A549 (cell line): ENCODE measurements at regions not wholly inside any gene's neighbourhood (a gene's known extent, or its start where the extent isn't known, plus 50 kb on each side); places are given as distances from the start of the nearest gene placed in this dataset.

ENCODE experiments used
- ATAC-seq, 2 experiments: fragments of 200-7000 bp in 1 of 2; fragments of >200 bp in 1 of 2; cut with Nextera tagmentation in 1 of 2; cut with Tn5 transposase in 1 of 2; 3 replicates each; pipeline versions ENCODE4 v1.8.0 to v1.9.1; 2018 to 2020; ENCODE audit warnings: mild to moderate bottlenecking in 1 of 2, moderate library complexity in 1 of 2
- CTCF ChIA-PET: fragments of 300-600 bp; sonication (Branson Sonifier 250); formaldehyde crosslinking; extraction: SDS; loops from one replicate; lab custom pipeline; 2021; ENCODE audit warnings: antibody characterized with exemption, inconsistent platforms; lab: Yijun Ruan, JAX
- POLR2A ChIA-PET: fragments of 350-600 bp; formaldehyde crosslinking; extraction: SDS; loops from one replicate; lab custom pipeline; 2021; ENCODE audit warnings: antibody characterized with exemption, inconsistent platforms; lab: Yijun Ruan, JAX
- DNase-seq, 2 experiments: peaks; one replicate each; pipeline versions ENCODE4 v3.0.0 to v3.0.0-alpha.2; 2011 to 2016; ENCODE audit warnings: low read depth in 1 of 2, low spot score in 1 of 2
- FAIRE-seq: peaks from 2 replicates; lab custom pipeline; 2011; peaks lifted over from hg19 to GRCh38; lab: Jason Lieb, UNC
- H3K27ac ChIP-seq, 2 experiments: fragments of >200 bp; sonication (Bioruptor Twin); formaldehyde crosslinking; 3 replicates each; pipeline ENCODE4 v1.5.1; 2016 to 2017
- H3K4me1 ChIP-seq: fragments of >200 bp; sonication (Bioruptor Twin); formaldehyde crosslinking; 3 replicates; pipeline ENCODE4 v1.6.1; 2016
- H3K4me2 ChIP-seq: fragments of >200 bp; sonication (Bioruptor Twin); formaldehyde crosslinking; 3 replicates; pipeline ENCODE4 v1.6.1; 2016
- H3K4me3 ChIP-seq: fragments of >200 bp; sonication (Bioruptor Twin); formaldehyde crosslinking; 3 replicates; pipeline ENCODE4 v1.5.1; 2016
- H3K9me3 ChIP-seq: fragments of >200 bp; sonication (Bioruptor Twin); formaldehyde crosslinking; 3 replicates; pipeline ENCODE4 v1.6.1; 2016
- BHLHE40 ChIP-seq: IDR thresholded peaks from 2 replicates; pipeline ENCODE4 v1.6.1; 2012; ENCODE audit warnings: low read depth, low read length, inconsistent platforms
- CBX2 ChIP-seq: fragments of 200-600 bp; sonication (generic); IDR thresholded peaks from 2 replicates; pipeline ENCODE4 v1.6.1; 2016; ENCODE audit warnings: low read depth, mild to moderate bottlenecking, borderline replicate concordance
- CBX8 ChIP-seq: fragments of 200-600 bp; sonication (generic); IDR thresholded peaks from 2 replicates; pipeline ENCODE4 v1.6.1; 2016
- EP300 ChIP-seq, 2 experiments: fragments of >200 bp; sonication (Bioruptor Twin); formaldehyde crosslinking; IDR thresholded peaks; 2 replicates in 1 of 2; 3 replicates in 1 of 2; pipeline ENCODE4 v1.6.1; 2016 to 2017
- FOSL2 ChIP-seq, 2 experiments: fragments of 450-650 bp in 1 of 2; fragments of >200 bp in 1 of 2; sonication (Bioruptor Twin) in 1 of 2; formaldehyde crosslinking; IDR thresholded peaks; 2 replicates each; pipeline versions ENCODE4 v1.5.0 to v1.6.1; 2016 to 2020; ENCODE audit warnings: mild to moderate bottlenecking in 1 of 2, moderate library complexity in 1 of 2
- GATA3 ChIP-seq: IDR thresholded peaks from 2 replicates; pipeline ENCODE4 v1.6.1; 2012; ENCODE audit warnings: borderline replicate concordance
- HEYL ChIP-seq: fragments of 250-450 bp; sonication (Bioruptor Pico); IDR thresholded peaks from 2 replicates; pipeline ENCODE4 v1.8.0; 2021; ENCODE audit warnings: mild to moderate bottlenecking, moderate library complexity
- HOXB5 ChIP-seq: fragments of 250-450 bp; sonication (Bioruptor Pico); IDR thresholded peaks from 2 replicates; pipeline ENCODE4 v1.5.0; 2020; ENCODE audit warnings: mild to moderate bottlenecking, moderate library complexity
- NFE2L2 ChIP-seq: fragments of 150-350 bp; conservative IDR thresholded peaks from 2 replicates; pipeline ENCODE4 v1.6.1; 2014; ENCODE audit warnings: low read length
- NR3C1 ChIP-seq: fragments of >200 bp; sonication (Bioruptor Twin); formaldehyde crosslinking; IDR thresholded peaks from 3 replicates; pipeline ENCODE4 v1.6.1; 2017
- PBX3 ChIP-seq: IDR thresholded peaks from 2 replicates; pipeline ENCODE4 v1.6.1; 2012
- PHF8 ChIP-seq: fragments of 200-600 bp; sonication (generic); IDR thresholded peaks from 2 replicates; pipeline ENCODE4 v1.6.1; 2016; ENCODE audit warnings: low read depth, mild to moderate bottlenecking, antibody characterized with exemption, moderate library complexity, borderline replicate concordance
- POLR2A ChIP-seq: IDR thresholded peaks from 2 replicates; pipeline ENCODE4 v1.6.1; 2012; ENCODE audit warnings: mild to moderate bottlenecking, low read length
- RAD21 ChIP-seq, 2 experiments: fragments of >200 bp in 1 of 2; sonication (Bioruptor Twin) in 1 of 2; formaldehyde crosslinking in 1 of 2; IDR thresholded peaks in 1 of 2; conservative IDR thresholded peaks in 1 of 2; 2 replicates in 1 of 2; 3 replicates in 1 of 2; pipeline ENCODE4 v1.6.1; 2012 to 2018; ENCODE audit warnings: inconsistent platforms in 1 of 2
- TFCP2L1 ChIP-seq: fragments of 250-450 bp; sonication (Bioruptor Pico); IDR thresholded peaks from 2 replicates; pipeline ENCODE4 v1.5.0; 2021; ENCODE audit warnings: mild to moderate bottlenecking
- ZC3H11A ChIP-seq: fragments of 450-650 bp; IDR thresholded peaks from 2 replicates; pipeline ENCODE4 v1.6.1; 2014; ENCODE audit warnings: antibody characterized with exemption, mild to moderate bottlenecking
- ZFP36 ChIP-seq: fragments of 450-650 bp; IDR thresholded peaks from 2 replicates; pipeline ENCODE4 v1.6.1; 2014; ENCODE audit warnings: borderline replicate concordance; ENCODE audit not compliant: partially characterized antibody
- WGBS: methylation state at CpG from one replicate; pipeline ENCODE4 v1.1.6; 2017; ENCODE audit errors: missing lambda C conversion rate; 5-methylcytosine and 5-hydroxymethylcytosine counted together
- TF ChIP-seq, protein P1 (sequence below): fragments of 200-600 bp; sonication (generic); IDR thresholded peaks from 2 replicates; pipeline ENCODE4 v1.6.1; 2016; ENCODE audit warnings: antibody characterized with exemption, mild to moderate bottlenecking, moderate library complexity
- TF ChIP-seq, protein P2 (sequence below): fragments of 150-350 bp; IDR thresholded peaks from 2 replicates; pipeline ENCODE4 v1.6.1; 2014; ENCODE audit warnings: low read depth, mild to moderate bottlenecking, low read length
- TF ChIP-seq, protein P3 (sequence below): fragments of 250-450 bp; sonication (Bioruptor Pico); IDR thresholded peaks from 2 replicates; pipeline ENCODE4 v1.5.0; 2021; ENCODE audit warnings: mild to moderate bottlenecking, moderate library complexity, borderline replicate concordance
- TF ChIP-seq, protein P4 (sequence below): fragments of >200 bp; sonication (Bioruptor Twin); formaldehyde crosslinking; IDR thresholded peaks from 2 replicates; pipeline ENCODE4 v1.6.1; 2016

DNA sequence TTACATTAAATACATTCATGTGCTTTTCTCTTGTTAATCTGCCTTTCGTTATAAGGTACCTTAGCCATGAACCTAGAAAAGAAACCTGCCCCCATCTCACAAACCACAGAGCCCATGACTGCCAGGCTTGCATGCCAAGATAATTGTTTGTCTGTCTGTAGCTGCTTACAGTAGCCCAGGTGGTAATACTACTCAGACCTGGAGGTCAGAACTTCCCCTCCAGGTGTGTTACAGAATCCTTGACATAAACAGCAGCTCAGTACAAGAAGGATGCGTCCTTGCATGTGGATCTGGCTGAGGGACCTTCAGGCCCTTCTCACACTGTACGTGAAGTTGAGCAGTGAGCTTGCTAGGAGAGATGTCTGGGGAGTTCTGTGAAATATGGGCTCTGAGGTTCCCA lies 291.4 kb downstream of the CSNK1G3 start:
- 65% methylated on average over 3 of the region's 3 CpGs for WGBS

DNA sequence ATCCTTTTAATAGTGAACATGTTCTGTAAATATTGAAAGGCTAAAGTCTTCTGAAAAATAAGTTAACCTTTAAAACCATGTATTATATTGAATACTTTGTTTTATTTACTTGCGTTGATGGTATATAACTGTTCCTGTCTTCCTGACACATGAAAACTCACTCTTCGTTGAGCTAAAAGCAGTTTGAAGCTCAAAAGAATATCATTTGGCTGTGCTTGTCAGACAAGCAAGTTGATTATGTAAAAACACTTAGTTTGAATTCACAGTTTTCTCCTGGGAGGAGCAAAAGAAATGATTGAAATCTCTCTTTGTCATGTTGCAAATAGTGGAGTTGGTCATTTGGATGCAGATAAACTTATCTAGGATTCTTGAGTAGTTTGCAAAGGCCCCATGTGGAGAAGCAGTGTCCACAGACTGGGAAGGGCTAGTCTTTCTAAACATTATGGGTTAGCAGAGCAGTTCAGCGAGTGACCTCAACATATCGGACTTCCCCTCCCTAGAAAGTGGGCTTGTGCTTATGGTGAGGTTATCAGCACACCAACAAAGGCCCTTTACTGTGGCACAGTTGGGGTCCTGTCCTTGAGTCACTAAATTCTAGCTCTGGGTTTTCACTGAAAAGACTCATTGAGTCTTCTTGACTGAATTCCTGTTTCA lies 290.4 kb downstream of the CSNK1G3 start:
- H3K27ac ChIP-seq, result no peak overlapping the region
- CTCF ChIA-PET, result interaction anchor here (1.2 to 2.0 kb wide), 2 partner anchors 8 to 131 kb away, joined by 4 to 5 read pairs; no protein-coding TSS in a partner anchor
- TF ChIP-seq TFCP2L1 (CRISPR knock-in tag) (no peak), ZFP36 (no peak), CBX2 (no peak), PHF8 (no peak), BHLHE40 (no peak)
- POLR2A ChIA-PET, result no interaction called here
- WGBS, result 52% methylated on average over 4 of the region's 4 CpGs
- DNase-seq, result no peak
- H3K9me3 ChIP-seq, result no peaks in the 10 kb centered on the region
- H3K4me3 ChIP-seq, result no peak overlapping the region
- no peak for ATAC-seq
- no peak overlapping the region for H3K4me2 ChIP-seq
- no peak for FAIRE-seq
- no peaks in the 10 kb centered on the region for H3K4me1 ChIP-seq

More for the DNA sequence above, 291.4 kb downstream of the CSNK1G3 start:
- TF ChIP-seq, protein P1, sequence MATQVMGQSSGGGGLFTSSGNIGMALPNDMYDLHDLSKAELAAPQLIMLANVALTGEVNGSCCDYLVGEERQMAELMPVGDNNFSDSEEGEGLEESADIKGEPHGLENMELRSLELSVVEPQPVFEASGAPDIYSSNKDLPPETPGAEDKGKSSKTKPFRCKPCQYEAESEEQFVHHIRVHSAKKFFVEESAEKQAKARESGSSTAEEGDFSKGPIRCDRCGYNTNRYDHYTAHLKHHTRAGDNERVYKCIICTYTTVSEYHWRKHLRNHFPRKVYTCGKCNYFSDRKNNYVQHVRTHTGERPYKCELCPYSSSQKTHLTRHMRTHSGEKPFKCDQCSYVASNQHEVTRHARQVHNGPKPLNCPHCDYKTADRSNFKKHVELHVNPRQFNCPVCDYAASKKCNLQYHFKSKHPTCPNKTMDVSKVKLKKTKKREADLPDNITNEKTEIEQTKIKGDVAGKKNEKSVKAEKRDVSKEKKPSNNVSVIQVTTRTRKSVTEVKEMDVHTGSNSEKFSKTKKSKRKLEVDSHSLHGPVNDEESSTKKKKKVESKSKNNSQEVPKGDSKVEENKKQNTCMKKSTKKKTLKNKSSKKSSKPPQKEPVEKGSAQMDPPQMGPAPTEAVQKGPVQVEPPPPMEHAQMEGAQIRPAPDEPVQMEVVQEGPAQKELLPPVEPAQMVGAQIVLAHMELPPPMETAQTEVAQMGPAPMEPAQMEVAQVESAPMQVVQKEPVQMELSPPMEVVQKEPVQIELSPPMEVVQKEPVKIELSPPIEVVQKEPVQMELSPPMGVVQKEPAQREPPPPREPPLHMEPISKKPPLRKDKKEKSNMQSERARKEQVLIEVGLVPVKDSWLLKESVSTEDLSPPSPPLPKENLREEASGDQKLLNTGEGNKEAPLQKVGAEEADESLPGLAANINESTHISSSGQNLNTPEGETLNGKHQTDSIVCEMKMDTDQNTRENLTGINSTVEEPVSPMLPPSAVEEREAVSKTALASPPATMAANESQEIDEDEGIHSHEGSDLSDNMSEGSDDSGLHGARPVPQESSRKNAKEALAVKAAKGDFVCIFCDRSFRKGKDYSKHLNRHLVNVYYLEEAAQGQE, result no peak
- no peak for TF ChIP-seq BHLHE40
- no peak for TF ChIP-seq HEYL
- TF ChIP-seq ZC3H11A, result no peak
- TF ChIP-seq, protein P2, sequence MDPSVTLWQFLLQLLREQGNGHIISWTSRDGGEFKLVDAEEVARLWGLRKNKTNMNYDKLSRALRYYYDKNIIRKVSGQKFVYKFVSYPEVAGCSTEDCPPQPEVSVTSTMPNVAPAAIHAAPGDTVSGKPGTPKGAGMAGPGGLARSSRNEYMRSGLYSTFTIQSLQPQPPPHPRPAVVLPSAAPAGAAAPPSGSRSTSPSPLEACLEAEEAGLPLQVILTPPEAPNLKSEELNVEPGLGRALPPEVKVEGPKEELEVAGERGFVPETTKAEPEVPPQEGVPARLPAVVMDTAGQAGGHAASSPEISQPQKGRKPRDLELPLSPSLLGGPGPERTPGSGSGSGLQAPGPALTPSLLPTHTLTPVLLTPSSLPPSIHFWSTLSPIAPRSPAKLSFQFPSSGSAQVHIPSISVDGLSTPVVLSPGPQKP, result no peak
- no peak for TF ChIP-seq CBX8
- no peak for TF ChIP-seq HOXB5 (CRISPR knock-in tag)
- no peak for TF ChIP-seq FOSL2 (IDR thresholded peaks at IDR 0.05)
- no peak for TF ChIP-seq FOSL2 (CRISPR knock-in tag; IDR thresholded peaks at IDR 0.05)
- TF ChIP-seq NR3C1, result no peak
- TF ChIP-seq GATA3, result no peak
- TF ChIP-seq, protein P3, sequence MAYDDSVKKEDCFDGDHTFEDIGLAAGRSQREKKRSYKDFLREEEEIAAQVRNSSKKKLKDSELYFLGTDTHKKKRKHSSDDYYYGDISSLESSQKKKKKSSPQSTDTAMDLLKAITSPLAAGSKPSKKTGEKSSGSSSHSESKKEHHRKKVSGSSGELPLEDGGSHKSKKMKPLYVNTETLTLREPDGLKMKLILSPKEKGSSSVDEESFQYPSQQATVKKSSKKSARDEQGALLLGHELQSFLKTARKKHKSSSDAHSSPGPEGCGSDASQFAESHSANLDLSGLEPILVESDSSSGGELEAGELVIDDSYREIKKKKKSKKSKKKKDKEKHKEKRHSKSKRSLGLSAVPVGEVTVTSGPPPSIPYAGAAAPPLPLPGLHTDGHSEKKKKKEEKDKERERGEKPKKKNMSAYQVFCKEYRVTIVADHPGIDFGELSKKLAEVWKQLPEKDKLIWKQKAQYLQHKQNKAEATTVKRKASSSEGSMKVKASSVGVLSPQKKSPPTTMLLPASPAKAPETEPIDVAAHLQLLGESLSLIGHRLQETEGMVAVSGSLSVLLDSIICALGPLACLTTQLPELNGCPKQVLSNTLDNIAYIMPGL (CRISPR knock-in tag), result no peak
- no peak for TF ChIP-seq RAD21 (conservative IDR thresholded peaks at IDR 0.05 in 1 of 2, IDR thresholded peaks at IDR 0.05 in 1 of 2)
- TF ChIP-seq CBX2, result no peak
- TF ChIP-seq PBX3, result no peak
- TF ChIP-seq EP300 (IDR thresholded peaks at IDR 0.05), result no peak
- no peak for TF ChIP-seq TFCP2L1 (CRISPR knock-in tag)
- TF ChIP-seq POLR2A, result no peak
- TF ChIP-seq ZFP36, result no peak
- no peak for TF ChIP-seq NFE2L2
- TF ChIP-seq, protein P4, sequence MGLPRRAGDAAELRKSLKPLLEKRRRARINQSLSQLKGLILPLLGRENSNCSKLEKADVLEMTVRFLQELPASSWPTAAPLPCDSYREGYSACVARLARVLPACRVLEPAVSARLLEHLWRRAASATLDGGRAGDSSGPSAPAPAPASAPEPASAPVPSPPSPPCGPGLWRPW, result no peak
- Histone ChIP-seq H3K4me1 (no peaks in the 10 kb centered on the region), H3K4me2 (no peak overlapping the region), H3K27ac (no peak overlapping the region), H3K4me3 (no peak overlapping the region), H3K9me3 (no peaks in the 10 kb centered on the region)
- ChIA-PET POLR2A (no interaction called here), CTCF (interaction anchor here (1.2 to 2.0 kb wide), 2 partner anchors 9 to 132 kb away, joined by 4 to 5 read pairs; no protein-coding TSS in a partner anchor)
- ATAC-seq (no peak), FAIRE-seq (no peak), DNase-seq (no peak)
